K562 (cell line): ENCODE measurements at regions not wholly inside any gene's neighbourhood (a gene's known extent, or its start where the extent isn't known, plus 50 kb on each side); places are given as distances from the start of the nearest gene placed in this dataset.

Experiments used
- ATAC-seq: fragments of 200-7000 bp; cut with Tn5 transposase; 3 replicates; pipeline ENCODE4 v1.9.1; 2020; ENCODE audit warnings: moderate library complexity
- BruUV-seq: library from RNA; stranded (reverse); fragments of 400-500 nt; replicated peaks from 2 replicates; lab custom pipeline; 2021; lab: Mats Ljungman, UMichigan
- CTCF ChIA-PET: fragments of 300-600 bp; formaldehyde crosslinking; extraction: SDS; loops from one replicate; lab custom pipeline; 2021; ENCODE audit warnings: low intra/inter-chr PET ratio; lab: Yijun Ruan, JAX
- POLR2A ChIA-PET: fragments of 300-600, 350-650 bp; sonication (Branson Sonifier 250); formaldehyde crosslinking; extraction: SDS; loops from one replicate; lab custom pipeline; 2021; ENCODE audit warnings: antibody characterized with exemption, inconsistent platforms; lab: Yijun Ruan, JAX
- DNase-seq, 4 experiments: peaks; one replicate each; pipeline versions ENCODE4 v3.0.0 to v3.0.0-alpha.2; 2011 to 2018; ENCODE audit warnings: low spot score in 3 of 4, mixed read lengths in 3 of 4; ENCODE audit errors: extremely low read depth in 1 of 4
- FAIRE-seq: peaks from 2 replicates; lab custom pipeline; 2011; peaks lifted over from hg19 to GRCh38; lab: Jason Lieb, UNC
- H2AFZ ChIP-seq: 2 replicates; pipeline ENCODE4 v1.6.0; 2011; ENCODE audit warnings: low read depth, low read length, control low read depth, inconsistent platforms
- H3K27ac ChIP-seq: fragments of 200-600 bp; 3 replicates; pipeline ENCODE4 v1.8.0; 2011; ENCODE audit warnings: low read depth, mild to moderate bottlenecking, control low read depth, inconsistent platforms, low read length, moderate library complexity, mixed read lengths; ENCODE audit errors: extremely low read depth
- H3K27me3 ChIP-seq, 2 experiments: fragments of 300-600 bp in 1 of 2; 2 replicates in 1 of 2; 3 replicates in 1 of 2; pipeline versions ENCODE4 v1.6.0 to v1.8.0; 2011; ENCODE audit warnings: inconsistent platforms in 2 of 2, low read length in 2 of 2, mild to moderate bottlenecking in 1 of 2, mixed read lengths in 1 of 2, moderate library complexity in 1 of 2; ENCODE audit not compliant: control insufficient read depth in 2 of 2, insufficient read depth in 2 of 2
- H3K36me3 ChIP-seq: fragments of 300-600 bp; 3 replicates; pipeline ENCODE4 v1.8.0; 2011; ENCODE audit warnings: mild to moderate bottlenecking, low read length, inconsistent platforms; ENCODE audit not compliant: control insufficient read depth, insufficient read depth
- H3K4me1 ChIP-seq, 2 experiments: fragments of 200-600 bp in 1 of 2; replicated peaks in 1 of 2; 2 replicates in 1 of 2; 3 replicates in 1 of 2; pipeline versions ENCODE4 v1.5.1 to v1.8.0; 2011; ENCODE audit warnings: inconsistent platforms in 2 of 2, low read length in 2 of 2, mild to moderate bottlenecking in 1 of 2, mixed read lengths in 1 of 2, moderate library complexity in 1 of 2; ENCODE audit not compliant: control insufficient read depth in 2 of 2, insufficient read depth in 2 of 2
- H3K4me2 ChIP-seq: 2 replicates; pipeline ENCODE4 v1.6.1; 2011; ENCODE audit warnings: low read length, control low read depth, inconsistent platforms, mixed read lengths; ENCODE audit not compliant: insufficient read depth
- H3K4me3 ChIP-seq: fragments of 200-600 bp; sonication (generic), shearing (Covaris generic); 2 replicates; pipeline ENCODE4 v1.5.1; 2016; ENCODE audit warnings: control low read depth, inconsistent platforms
- H3K79me2 ChIP-seq: fragments of 200-600 bp; 3 replicates; pipeline ENCODE4 v1.8.0; 2011; ENCODE audit warnings: low read length, inconsistent platforms; ENCODE audit not compliant: control insufficient read depth, insufficient read depth
- H3K9ac ChIP-seq, 2 experiments: 2 replicates each; pipeline versions ENCODE4 v1.6.0 to v1.6.1; 2011; ENCODE audit warnings: low read depth in 2 of 2, low read length in 2 of 2, control low read depth in 1 of 2, inconsistent platforms in 1 of 2, mild to moderate bottlenecking in 1 of 2, mixed read lengths in 1 of 2; ENCODE audit not compliant: insufficient read depth in 1 of 2
- H3K9me1 ChIP-seq: one replicate; pipeline ENCODE4 v1.6.0; 2011; ENCODE audit warnings: inconsistent platforms, mild to moderate bottlenecking, low read length, moderate library complexity; ENCODE audit not compliant: control insufficient read depth, insufficient read depth
- H3K9me3 ChIP-seq: replicated peaks from 2 replicates; pipeline ENCODE4 v1.5.1; 2011; ENCODE audit warnings: low read depth, low read length, inconsistent platforms; ENCODE audit not compliant: control insufficient read depth, insufficient read depth
- H4K20me1 ChIP-seq: replicated peaks from 2 replicates; pipeline ENCODE4 v1.6.1; 2011; ENCODE audit warnings: low read length, inconsistent platforms, mixed read lengths; ENCODE audit not compliant: control insufficient read depth, insufficient read depth
- ATF1 ChIP-seq, 2 experiments: fragments of 450-650 bp in 1 of 2; IDR thresholded peaks; 2 replicates each; pipeline ENCODE4 v1.6.1; 2016; ENCODE audit warnings: missing compliant biosample characterization in 1 of 2, missing genetic modification characterization in 1 of 2
- ATF4 ChIP-seq: fragments of 450-650 bp; formaldehyde crosslinking; IDR thresholded peaks from 2 replicates; pipeline ENCODE4 v1.4.0; 2022; ENCODE audit warnings: mild to moderate bottlenecking, moderate library complexity
- CEBPG ChIP-seq, 3 experiments: fragments of 200-800 bp in 1 of 3; sonication (Bioruptor generic) in 1 of 3; sonication (generic) in 1 of 3; formaldehyde crosslinking in 1 of 3; IDR thresholded peaks in 2 of 3; conservative IDR thresholded peaks in 1 of 3; 2 replicates each; pipeline versions ENCODE4 v1.6.1 to v1.8.0; 2016 to 2022; ENCODE audit warnings: missing compliant biosample characterization in 2 of 3, missing genetic modification characterization in 2 of 3, mild to moderate bottlenecking in 1 of 3, missing genetic modification reagents in 1 of 3
- FOXK1 ChIP-seq: sonication (generic); formaldehyde crosslinking; IDR thresholded peaks from 2 replicates; pipeline ENCODE4 v1.8.0; 2022; ENCODE audit warnings: missing genetic modification reagents, mild to moderate bottlenecking, borderline replicate concordance
- HDAC2 ChIP-seq: fragments of 450-650 bp; IDR thresholded peaks from 2 replicates; pipeline ENCODE4 v1.6.1; 2016; ENCODE audit warnings: mild to moderate bottlenecking
- NR2C2 ChIP-seq, 2 experiments: fragments of 200-800 bp in 1 of 2; sonication (Bioruptor generic) in 1 of 2; sonication (generic) in 1 of 2; formaldehyde crosslinking in 1 of 2; IDR thresholded peaks; 2 replicates each; pipeline versions ENCODE4 v1.6.1 to v1.8.0; 2016 to 2022; ENCODE audit warnings: mild to moderate bottlenecking in 1 of 2, missing compliant biosample characterization in 1 of 2, missing genetic modification characterization in 1 of 2, missing genetic modification reagents in 1 of 2
- RBM39 ChIP-seq: fragments of 200-400 bp; formaldehyde crosslinking; optimal IDR thresholded peaks from 2 replicates; pipeline ENCODE3; 2018; ENCODE audit warnings: low read depth, low read length
- SREBF2 ChIP-seq: sonication (generic); formaldehyde crosslinking; IDR thresholded peaks from 2 replicates; pipeline ENCODE4 v1.4.0; 2020; ENCODE audit warnings: mild to moderate bottlenecking, missing genetic modification reagents
- TRIM24 ChIP-seq, 2 experiments: fragments of 450-650 bp; IDR thresholded peaks; 2 replicates each; pipeline ENCODE4 v1.6.1; 2016
- ZNF212 ChIP-seq: fragments of 450-650 bp; formaldehyde crosslinking; IDR thresholded peaks from 2 replicates; pipeline ENCODE4 v1.4.0; 2020; ENCODE audit warnings: mild to moderate bottlenecking
- ZNF232 ChIP-seq: sonication (generic); formaldehyde crosslinking; IDR thresholded peaks from 2 replicates; pipeline ENCODE4 v1.8.0; 2022; ENCODE audit warnings: mild to moderate bottlenecking, missing genetic modification reagents
- WGBS: fragments of 100-300 bp; shearing (Covaris generic); methylation state at CpG from one replicate; pipeline ENCODE4 v1.1.6; 2016; ENCODE audit warnings: low coverage, mixed read lengths; ENCODE audit not compliant: insufficient coverage; ENCODE audit errors: missing lambda C conversion rate; 5-methylcytosine and 5-hydroxymethylcytosine counted together
- in situ Hi-C: fragments of 300-500 bp; cut with MboI; formaldehyde crosslinking; loops from 4 replicates; pipeline ENCODE4 v1.15.0; 2018; ENCODE audit warnings: inconsistent platforms, mixed read lengths
- intact Hi-C: fragments of 100-400 bp; cut with micrococcal nuclease; formaldehyde crosslinking; loops from 2 replicates; pipeline ENCODE4 v1.14.2; 2022
- TF ChIP-seq, protein P1 (sequence below): sonication (generic); formaldehyde crosslinking; IDR thresholded peaks from 2 replicates; pipeline ENCODE4 v1.5.0; 2020; ENCODE audit warnings: missing genetic modification reagents

GRCh38 chr12:97024393-97024792 is 117.3 kb downstream of the NEDD1 start:
- TF ChIP-seq SREBF2 = no peak
- TF ChIP-seq NR2C2 (CRISPR knock-in tag; IDR thresholded peaks at IDR 0.05) = no peak
- TF ChIP-seq NR2C2 (tag; IDR thresholded peaks at IDR 0.05) = 0 out of 2 replicates have a peak, but pooled peaks have one; percentile 23
- Histone ChIP-seq H4K20me1 (no peaks in the 10 kb centered on the region), H3K9me1 (no peaks in the 10 kb centered on the region), H3K9ac (no peak overlapping the region), H3K4me3 (no peak overlapping the region), H3K27ac (no peak overlapping the region), H3K36me3 (no peaks in the 10 kb centered on the region), H3K4me2 (no peak overlapping the region), H3K9me3 (no peaks in the 10 kb centered on the region), H3K27me3 (no peaks in the 10 kb centered on the region), H2AFZ (no peak overlapping the region), H3K4me1 (no peaks in the 10 kb centered on the region), H3K79me2 (no peaks in the 10 kb centered on the region)
- no peak for ATAC-seq
- ChIA-PET CTCF (no interaction called here), POLR2A (no interaction called here)
- in situ Hi-C loops = no loop called here
- intact Hi-C loops = no loop called here
- FAIRE-seq = no peak
- DNase-seq = no peak
- WGBS = 0% methylated on average over 2 of the region's 2 CpGs
- no TSS peak for BruUV-seq

DNA sequence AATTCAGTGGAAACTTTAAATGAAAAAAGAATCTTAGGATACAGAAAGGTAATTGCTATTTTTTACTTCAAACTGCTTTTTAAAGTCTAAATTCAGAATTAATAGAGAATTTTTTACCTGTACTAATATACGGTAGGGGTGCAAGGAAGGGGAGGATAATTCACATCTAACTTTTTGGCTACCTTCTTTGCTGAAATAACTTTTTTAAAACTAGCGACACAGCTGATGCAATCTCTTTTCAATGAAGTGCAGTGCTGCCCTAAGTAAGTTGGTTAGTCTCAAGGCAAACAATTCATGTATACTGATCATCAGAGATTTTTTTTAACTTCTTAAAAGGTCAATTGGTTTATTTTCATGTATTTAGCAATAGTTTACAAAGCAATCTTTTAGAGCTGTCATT is 119.8 kb downstream of the NEDD1 start:
- Histone ChIP-seq H3K9ac (no peak overlapping the region), H3K27me3 (no peaks in the 10 kb centered on the region), H4K20me1 (no peaks in the 10 kb centered on the region), H3K4me2 (no peak overlapping the region), H3K79me2 (no peaks in the 10 kb centered on the region), H3K4me3 (no peak overlapping the region), H2AFZ (no peak overlapping the region), H3K9me1 (no peaks in the 10 kb centered on the region), H3K4me1 (no peaks in the 10 kb centered on the region), H3K27ac (no peak overlapping the region), H3K36me3 (no peaks in the 10 kb centered on the region), H3K9me3 (no peaks in the 10 kb centered on the region)
- TF ChIP-seq ZNF232 (CRISPR knock-in tag) = no peak
- peak in 1 of 2 experiments; percentile 47; a peak in 1 of 4 replicates for TF ChIP-seq TRIM24 (IDR thresholded peaks at IDR 0.05)
- no peak for TF ChIP-seq FOXK1 (CRISPR knock-in tag)
- TF ChIP-seq ATF4 (CRISPR knock-in tag) = peak; percentile 55; the same call in 1 of the 2 replicates
- no peak for TF ChIP-seq RBM39
- no peak for TF ChIP-seq ZNF212 (CRISPR knock-in tag)
- TF ChIP-seq, protein P1, sequence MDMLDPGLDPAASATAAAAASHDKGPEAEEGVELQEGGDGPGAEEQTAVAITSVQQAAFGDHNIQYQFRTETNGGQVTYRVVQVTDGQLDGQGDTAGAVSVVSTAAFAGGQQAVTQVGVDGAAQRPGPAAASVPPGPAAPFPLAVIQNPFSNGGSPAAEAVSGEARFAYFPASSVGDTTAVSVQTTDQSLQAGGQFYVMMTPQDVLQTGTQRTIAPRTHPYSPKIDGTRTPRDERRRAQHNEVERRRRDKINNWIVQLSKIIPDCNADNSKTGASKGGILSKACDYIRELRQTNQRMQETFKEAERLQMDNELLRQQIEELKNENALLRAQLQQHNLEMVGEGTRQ (CRISPR knock-in tag) = no peak
- no peak for TF ChIP-seq HDAC2
- no peak for TF ChIP-seq CEBPG (CRISPR knock-in tag; IDR thresholded peaks at IDR 0.05)
- TF ChIP-seq CEBPG (tag; conservative IDR thresholded peaks at IDR 0.05 in 1 of 2, IDR thresholded peaks at IDR 0.05 in 1 of 2) = peak; percentile 18 to 55; a peak in 2 of 4 replicates
- no peak for TF ChIP-seq ATF1 (CRISPR knock-in tag; IDR thresholded peaks at IDR 0.05)
- no peak for TF ChIP-seq ATF1 (tag; IDR thresholded peaks at IDR 0.05)
- intact Hi-C loops = no loop called here
- 6% methylated on average over 2 of the region's 2 CpGs for WGBS
- FAIRE-seq (no peak), DNase-seq (no peak), ATAC-seq (no peak)
- no TSS peak for BruUV-seq
- ChIA-PET CTCF (no interaction called here), POLR2A (no interaction called here)
- in situ Hi-C loops = no loop called here
